ENCODE measurements at regions not wholly inside any gene's neighbourhood (a gene's known extent, or its start where the extent isn't known, plus 50 kb on each side); places are given as distances from the start of the nearest gene placed in this dataset.

DNA sequence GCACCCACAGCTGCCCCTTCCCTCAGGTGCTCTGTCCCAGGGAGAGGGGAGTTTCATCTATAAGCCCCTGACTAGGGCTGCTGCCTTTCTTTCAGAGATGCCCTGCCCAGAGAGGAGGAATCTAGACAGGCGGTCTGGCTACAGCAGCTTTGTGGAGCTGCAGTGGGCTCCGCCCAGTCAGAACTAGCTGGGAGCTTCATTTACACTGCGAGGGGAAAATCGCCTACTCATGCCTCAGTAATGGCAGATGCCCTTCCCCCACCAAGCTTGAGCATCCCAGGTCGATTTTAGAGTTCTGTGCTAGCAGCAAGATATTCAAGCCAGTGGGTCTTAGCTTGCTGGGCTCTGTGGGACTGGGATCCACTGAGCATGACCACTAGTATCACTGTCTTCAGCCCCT is 181.2 kb upstream of the RARB start:
- TF ChIP-seq, protein P1, sequence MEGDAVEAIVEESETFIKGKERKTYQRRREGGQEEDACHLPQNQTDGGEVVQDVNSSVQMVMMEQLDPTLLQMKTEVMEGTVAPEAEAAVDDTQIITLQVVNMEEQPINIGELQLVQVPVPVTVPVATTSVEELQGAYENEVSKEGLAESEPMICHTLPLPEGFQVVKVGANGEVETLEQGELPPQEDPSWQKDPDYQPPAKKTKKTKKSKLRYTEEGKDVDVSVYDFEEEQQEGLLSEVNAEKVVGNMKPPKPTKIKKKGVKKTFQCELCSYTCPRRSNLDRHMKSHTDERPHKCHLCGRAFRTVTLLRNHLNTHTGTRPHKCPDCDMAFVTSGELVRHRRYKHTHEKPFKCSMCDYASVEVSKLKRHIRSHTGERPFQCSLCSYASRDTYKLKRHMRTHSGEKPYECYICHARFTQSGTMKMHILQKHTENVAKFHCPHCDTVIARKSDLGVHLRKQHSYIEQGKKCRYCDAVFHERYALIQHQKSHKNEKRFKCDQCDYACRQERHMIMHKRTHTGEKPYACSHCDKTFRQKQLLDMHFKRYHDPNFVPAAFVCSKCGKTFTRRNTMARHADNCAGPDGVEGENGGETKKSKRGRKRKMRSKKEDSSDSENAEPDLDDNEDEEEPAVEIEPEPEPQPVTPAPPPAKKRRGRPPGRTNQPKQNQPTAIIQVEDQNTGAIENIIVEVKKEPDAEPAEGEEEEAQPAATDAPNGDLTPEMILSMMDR (IDR thresholded peaks at IDR 0.05), result no peak
- Histone ChIP-seq H3K27me3 (no peaks in the 10 kb centered on the region), H3K9me3 (peaks cover 0 to 25% of the 10 kb centered on the region in 2 donors), H3K4me1 (no peaks in the 10 kb centered on the region), H3K36me3 (no peaks in the 10 kb centered on the region), H3K27ac (no peak overlapping the region), H3K4me3 (no peak overlapping the region)
- DNase-seq (ENCODE audit: low spot score in 2 of 2), result no peak
- intact Hi-C loops (cut with DNase I), result no loop called here

DNA sequence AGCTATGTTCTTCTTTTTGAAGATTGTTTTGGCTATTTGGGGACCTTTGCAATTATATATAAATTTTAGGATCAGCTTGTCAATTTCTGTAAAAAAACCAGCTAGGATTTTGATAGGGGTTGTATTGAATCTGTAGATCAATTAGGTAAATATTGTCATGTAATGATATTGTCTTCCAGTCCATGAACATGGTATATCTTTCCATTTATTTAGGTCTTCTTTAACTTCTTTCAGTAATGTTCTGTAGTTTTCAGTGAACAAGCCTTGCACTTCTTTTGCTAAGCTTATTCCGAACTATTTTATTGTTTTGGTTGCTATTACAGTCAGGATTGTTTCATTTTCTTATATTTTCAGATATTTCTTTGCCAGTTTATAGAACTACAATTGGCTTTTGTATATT is 175.8 kb upstream of the RARB start:
- no peak overlapping the region for H3K4me3 ChIP-seq
- DNase-seq (ENCODE audit: low spot score in 2 of 2), result no peak
- intact Hi-C loops (cut with DNase I), result no loop called here
- no peaks in the 10 kb centered on the region for H3K27me3 ChIP-seq
- H3K27ac ChIP-seq, result no peak overlapping the region
- peaks cover 0 to 35% of the 10 kb centered on the region in 2 donors for H3K9me3 ChIP-seq
- H3K36me3 ChIP-seq, result no peaks in the 10 kb centered on the region
- TF ChIP-seq, protein P1 (IDR thresholded peaks at IDR 0.05), result no peak
- H3K4me1 ChIP-seq, result no peaks in the 10 kb centered on the region

DNA sequence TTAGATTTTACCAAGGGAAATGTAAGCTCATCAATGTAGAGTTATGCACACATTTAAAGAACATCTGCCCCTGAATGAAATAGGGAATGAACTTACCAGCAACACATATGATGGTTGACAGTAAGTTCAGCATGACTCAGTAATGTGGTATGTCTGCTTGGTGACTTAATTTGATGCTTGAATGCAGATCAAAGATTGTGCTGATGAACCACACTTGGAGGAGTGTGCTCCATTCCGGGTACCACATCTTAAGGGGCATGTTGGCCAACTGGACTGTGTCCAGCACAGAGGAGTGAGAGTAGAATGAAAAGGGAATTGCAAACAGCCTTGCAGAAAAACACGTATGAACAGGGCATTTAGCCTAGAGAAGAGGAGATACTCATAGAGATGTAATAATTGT is 171.0 kb upstream of the RARB start:
- H3K27ac ChIP-seq, result no peak overlapping the region
- TF ChIP-seq, protein P1 (IDR thresholded peaks at IDR 0.05), result no peak
- no peaks in the 10 kb centered on the region for H3K36me3 ChIP-seq
- no peak overlapping the region for H3K4me3 ChIP-seq
- DNase-seq (ENCODE audit: low spot score in 2 of 2), result no peak
- no peaks in the 10 kb centered on the region for H3K4me1 ChIP-seq
- H3K9me3 ChIP-seq, result peaks cover 0 to 9% of the 10 kb centered on the region in 2 donors
- H3K27me3 ChIP-seq, result no peaks in the 10 kb centered on the region
- intact Hi-C loops (cut with DNase I), result no loop called here

DNA sequence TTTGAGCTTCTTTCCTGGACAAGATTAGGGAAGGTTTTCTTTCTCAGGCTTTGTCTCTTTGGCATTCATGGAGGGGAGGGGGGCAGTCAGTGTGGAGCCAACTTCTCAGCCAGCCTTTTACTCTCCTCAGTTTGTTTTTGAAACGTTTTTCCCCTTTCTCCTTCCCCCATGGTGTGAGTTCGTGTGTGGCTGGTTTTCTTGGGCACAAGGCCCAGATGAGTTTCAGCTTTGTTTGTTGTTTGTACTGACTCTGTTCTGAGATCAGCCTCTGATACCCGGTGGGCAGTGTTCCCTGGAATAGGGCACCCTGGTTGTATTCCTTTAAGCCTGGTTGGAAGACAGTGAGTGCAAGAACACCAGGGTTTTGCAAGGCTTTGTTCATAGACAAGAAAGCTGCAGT is 168.2 kb upstream of the RARB start:
- no peak overlapping the region for H3K4me3 ChIP-seq
- no peak overlapping the region for H3K27ac ChIP-seq
- TF ChIP-seq, protein P1 (IDR thresholded peaks at IDR 0.05), result no peak
- no peaks in the 10 kb centered on the region for H3K36me3 ChIP-seq
- H3K4me1 ChIP-seq, result no peaks in the 10 kb centered on the region
- intact Hi-C loops (cut with DNase I), result no loop called here
- H3K27me3 ChIP-seq, result no peaks in the 10 kb centered on the region
- no peaks in the 10 kb centered on the region for H3K9me3 ChIP-seq
- DNase-seq (ENCODE audit: low spot score in 2 of 2), result no peak

DNA sequence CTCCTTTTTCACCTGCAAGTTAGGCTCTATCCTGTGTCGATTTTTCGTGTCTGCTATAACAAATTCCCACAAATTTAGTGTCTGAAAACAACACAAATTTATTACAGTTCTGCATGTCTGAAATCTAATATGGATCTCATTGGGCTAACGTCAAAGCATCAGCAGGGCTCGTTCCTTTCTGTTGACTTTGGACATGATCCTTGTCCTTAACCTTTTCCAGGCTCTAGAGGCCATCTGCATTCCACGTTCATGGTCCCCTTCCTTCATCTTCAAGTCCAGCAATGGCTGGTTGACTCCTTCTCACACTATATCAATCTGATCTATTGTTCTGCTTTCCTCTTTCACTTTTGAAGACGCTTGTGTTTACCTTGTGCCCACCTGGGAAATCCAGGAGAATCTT is 165.7 kb upstream of the RARB start:
- Histone ChIP-seq H3K9me3 (no peaks in the 10 kb centered on the region), H3K27me3 (no peaks in the 10 kb centered on the region), H3K36me3 (no peaks in the 10 kb centered on the region), H3K27ac (no peak overlapping the region), H3K4me1 (no peaks in the 10 kb centered on the region), H3K4me3 (no peak overlapping the region)
- intact Hi-C loops (cut with DNase I), result no loop called here
- no peak for DNase-seq (ENCODE audit: low spot score in 2 of 2)
- TF ChIP-seq, protein P1 (IDR thresholded peaks at IDR 0.05), result no peak

DNA sequence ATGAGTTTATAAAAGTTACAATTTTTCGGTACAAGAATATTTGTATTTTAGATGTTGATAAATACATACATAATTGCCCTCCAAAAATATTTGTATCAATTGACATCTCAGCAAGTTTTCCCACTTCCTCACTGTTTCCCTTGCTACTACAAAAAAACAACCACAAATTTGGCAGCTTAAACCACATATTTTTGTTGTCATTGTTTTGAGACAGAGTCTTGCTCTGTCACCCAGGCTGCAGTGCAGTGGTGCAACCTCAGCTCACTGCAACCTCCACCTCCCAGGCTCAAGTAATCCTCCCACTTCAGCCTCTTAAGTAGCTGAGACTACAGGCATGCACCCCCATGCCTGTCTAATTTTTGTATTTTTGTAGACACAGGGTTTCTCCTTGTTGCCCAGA is 162.8 kb upstream of the RARB start:
- Histone ChIP-seq H3K9me3 (no peaks in the 10 kb centered on the region), H3K4me1 (no peaks in the 10 kb centered on the region), H3K27me3 (no peaks in the 10 kb centered on the region), H3K4me3 (no peak overlapping the region), H3K36me3 (no peaks in the 10 kb centered on the region), H3K27ac (no peak overlapping the region)
- intact Hi-C loops (cut with DNase I), result no loop called here
- no peak for DNase-seq (ENCODE audit: low spot score in 2 of 2)
- TF ChIP-seq, protein P1 (IDR thresholded peaks at IDR 0.05), result no peak

Measured in ascending aorta (tissue), 2 donors.